ENCODE measurements at regions not wholly inside any gene's neighbourhood (a gene's known extent, or its start where the extent isn't known, plus 50 kb on each side); places are given as distances from the start of the nearest gene placed in this dataset.

DNA sequence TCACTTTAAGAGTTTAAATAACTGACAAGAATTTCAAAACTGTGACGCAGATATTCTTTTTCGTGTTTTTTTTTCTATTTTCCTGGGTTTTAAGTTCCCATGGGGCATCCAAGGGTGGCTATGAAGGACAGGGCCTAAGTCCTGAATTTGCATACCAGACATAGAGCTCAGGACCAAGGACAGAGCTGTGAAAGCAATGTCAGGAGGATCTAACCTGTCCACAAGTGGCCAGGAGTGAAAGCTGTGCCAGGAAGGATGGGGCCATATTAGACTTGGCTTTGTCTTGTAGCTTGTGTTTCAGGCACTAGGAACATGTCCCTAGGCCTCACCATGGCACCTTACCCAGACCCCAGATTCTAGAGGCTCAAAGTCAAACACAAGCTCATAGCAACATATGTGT lies 289.4 kb upstream of the MIR17HG start:
- H3K79me2 ChIP-seq (ENCODE audit: low read depth) = no peaks in the 10 kb centered on the region
- ChIA-PET POLR2A (ENCODE audit: unreplicated experiment) (interaction anchor here (0.7 kb wide), 1 partner anchor 89 kb away, joined by 11 read pairs; no protein-coding TSS in a partner anchor), CTCF (no interaction called here)
- intact Hi-C loops (cut with micrococcal nuclease; ENCODE audit: unreplicated experiment) = no loop called here
- no peak overlapping the region for H3K27ac ChIP-seq
- no peaks in the 10 kb centered on the region for H3K9me3 ChIP-seq (ENCODE audit: insufficient read depth, low read depth)
- no peaks in the 10 kb centered on the region for H3K27me3 ChIP-seq (ENCODE audit: insufficient read depth, low read depth)
- no peak for DNase-seq
- TF ChIP-seq, protein P1, sequence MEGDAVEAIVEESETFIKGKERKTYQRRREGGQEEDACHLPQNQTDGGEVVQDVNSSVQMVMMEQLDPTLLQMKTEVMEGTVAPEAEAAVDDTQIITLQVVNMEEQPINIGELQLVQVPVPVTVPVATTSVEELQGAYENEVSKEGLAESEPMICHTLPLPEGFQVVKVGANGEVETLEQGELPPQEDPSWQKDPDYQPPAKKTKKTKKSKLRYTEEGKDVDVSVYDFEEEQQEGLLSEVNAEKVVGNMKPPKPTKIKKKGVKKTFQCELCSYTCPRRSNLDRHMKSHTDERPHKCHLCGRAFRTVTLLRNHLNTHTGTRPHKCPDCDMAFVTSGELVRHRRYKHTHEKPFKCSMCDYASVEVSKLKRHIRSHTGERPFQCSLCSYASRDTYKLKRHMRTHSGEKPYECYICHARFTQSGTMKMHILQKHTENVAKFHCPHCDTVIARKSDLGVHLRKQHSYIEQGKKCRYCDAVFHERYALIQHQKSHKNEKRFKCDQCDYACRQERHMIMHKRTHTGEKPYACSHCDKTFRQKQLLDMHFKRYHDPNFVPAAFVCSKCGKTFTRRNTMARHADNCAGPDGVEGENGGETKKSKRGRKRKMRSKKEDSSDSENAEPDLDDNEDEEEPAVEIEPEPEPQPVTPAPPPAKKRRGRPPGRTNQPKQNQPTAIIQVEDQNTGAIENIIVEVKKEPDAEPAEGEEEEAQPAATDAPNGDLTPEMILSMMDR (conservative IDR thresholded peaks at IDR 0.05) = no peak
- TF ChIP-seq EZH2 (IDR thresholded peaks at IDR 0.05; ENCODE audit: low read depth) = no peak
- no peaks in the 10 kb centered on the region for H3K4me1 ChIP-seq (replicated peaks; ENCODE audit: insufficient read depth)
- H4K20me1 ChIP-seq (ENCODE audit: insufficient read depth) = no peaks in the 10 kb centered on the region
- H3K36me3 ChIP-seq (ENCODE audit: low read depth) = no peaks in the 10 kb centered on the region
- no peaks in the 10 kb centered on the region for H3F3A ChIP-seq (ENCODE audit: insufficient read depth, low read depth)
- BruUV-seq (replicated peaks) = no TSS peak
- no peak overlapping the region for H2AFZ ChIP-seq
- no peak overlapping the region for H3K4me3 ChIP-seq
- no peaks in the 10 kb centered on the region for H3K9me2 ChIP-seq (ENCODE audit: insufficient read depth)
- no peak overlapping the region for H3K4me2 ChIP-seq

DNA sequence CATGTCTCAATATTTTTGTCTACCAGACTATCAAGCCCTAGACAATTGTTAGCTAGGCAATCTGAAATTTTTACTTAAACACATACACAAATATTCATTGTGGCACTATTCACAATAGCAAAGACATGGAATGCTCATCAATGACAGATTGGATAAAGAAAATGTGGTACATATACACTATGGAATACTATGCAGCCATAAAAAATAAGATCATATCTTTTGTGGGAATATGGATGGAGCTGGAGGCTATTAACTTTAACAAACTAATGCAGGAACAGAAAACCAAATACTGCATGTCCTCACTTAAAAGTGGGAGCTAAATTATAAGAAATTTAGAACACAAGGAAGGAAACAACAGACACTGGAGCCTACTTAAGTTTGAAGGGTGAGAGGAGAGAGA lies 288.6 kb upstream of the MIR17HG start:
- Histone ChIP-seq H3K9me3 (ENCODE audit: insufficient read depth, low read depth) (no peaks in the 10 kb centered on the region), H3K4me1 (replicated peaks; ENCODE audit: insufficient read depth) (no peaks in the 10 kb centered on the region), H2AFZ (no peak overlapping the region), H3K27ac (no peak overlapping the region), H3K79me2 (ENCODE audit: low read depth) (no peaks in the 10 kb centered on the region), H3K4me3 (no peak overlapping the region), H4K20me1 (ENCODE audit: insufficient read depth) (no peaks in the 10 kb centered on the region), H3F3A (ENCODE audit: insufficient read depth, low read depth) (no peaks in the 10 kb centered on the region), H3K36me3 (ENCODE audit: low read depth) (no peaks in the 10 kb centered on the region), H3K27me3 (ENCODE audit: insufficient read depth, low read depth) (no peaks in the 10 kb centered on the region), H3K9me2 (ENCODE audit: insufficient read depth) (no peaks in the 10 kb centered on the region), H3K4me2 (no peak overlapping the region)
- ChIA-PET CTCF (no interaction called here), POLR2A (ENCODE audit: unreplicated experiment) (no interaction called here)
- TF ChIP-seq EZH2 (IDR thresholded peaks at IDR 0.05; ENCODE audit: low read depth) = no peak
- TF ChIP-seq, protein P1 (conservative IDR thresholded peaks at IDR 0.05) = no peak
- intact Hi-C loops (cut with micrococcal nuclease; ENCODE audit: unreplicated experiment) = no loop called here
- BruUV-seq (replicated peaks) = no TSS peak
- no peak for DNase-seq

DNA sequence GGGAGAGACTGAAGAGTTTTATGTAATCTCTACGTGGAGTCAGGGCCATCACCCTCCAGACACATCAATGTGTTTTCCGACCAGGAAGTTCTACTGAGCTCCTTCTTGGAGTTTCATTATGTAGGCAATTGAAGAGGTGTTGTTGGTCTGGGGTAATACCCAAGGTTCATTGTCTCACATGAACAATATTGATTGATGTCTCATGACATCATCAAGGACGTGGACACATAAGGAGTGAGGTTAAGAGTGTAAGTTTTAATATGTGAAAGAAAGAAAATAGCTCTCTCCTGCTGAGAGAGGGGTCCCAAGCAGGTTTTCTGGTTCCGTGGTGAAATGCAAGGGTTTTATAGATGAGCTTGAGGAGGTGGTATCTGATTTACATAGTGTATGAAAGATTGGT lies 280.7 kb upstream of the MIR17HG start:
- no peak overlapping the region for H3K4me3 ChIP-seq
- no peaks in the 10 kb centered on the region for H3K4me1 ChIP-seq (replicated peaks; ENCODE audit: insufficient read depth)
- no peaks in the 10 kb centered on the region for H3K79me2 ChIP-seq (ENCODE audit: low read depth)
- no peak overlapping the region for H3K27ac ChIP-seq
- CTCF ChIA-PET = no interaction called here
- H3K4me2 ChIP-seq = no peak overlapping the region
- BruUV-seq (replicated peaks) = no TSS peak
- H3F3A ChIP-seq (ENCODE audit: insufficient read depth, low read depth) = no peaks in the 10 kb centered on the region
- POLR2A ChIA-PET (ENCODE audit: unreplicated experiment) = no interaction called here
- H3K36me3 ChIP-seq (ENCODE audit: low read depth) = no peaks in the 10 kb centered on the region
- TF ChIP-seq EZH2 (IDR thresholded peaks at IDR 0.05; ENCODE audit: low read depth) = no peak
- TF ChIP-seq, protein P1 (conservative IDR thresholded peaks at IDR 0.05) = no peak
- H3K9me2 ChIP-seq (ENCODE audit: insufficient read depth) = no peaks in the 10 kb centered on the region
- intact Hi-C loops (cut with micrococcal nuclease; ENCODE audit: unreplicated experiment) = no loop called here
- H3K27me3 ChIP-seq (ENCODE audit: insufficient read depth, low read depth) = no peaks in the 10 kb centered on the region
- H4K20me1 ChIP-seq (ENCODE audit: insufficient read depth) = no peaks in the 10 kb centered on the region
- DNase-seq = no peak
- H2AFZ ChIP-seq = no peak overlapping the region
- no peaks in the 10 kb centered on the region for H3K9me3 ChIP-seq (ENCODE audit: insufficient read depth, low read depth)
